K562 (cell line): ENCODE measurements at regions not wholly inside any gene's neighbourhood (a gene's known extent, or its start where the extent isn't known, plus 50 kb on each side); places are given as distances from the start of the nearest gene placed in this dataset.

ENCODE experiments used
- ATAC-seq: fragments of 200-7000 bp; cut with Tn5 transposase; 3 replicates; pipeline ENCODE4 v1.9.1; 2020; ENCODE audit warnings: moderate library complexity
- BruUV-seq: library from RNA; stranded (reverse); fragments of 400-500 nt; replicated peaks from 2 replicates; lab custom pipeline; 2021; lab: Mats Ljungman, UMichigan
- CTCF ChIA-PET: fragments of 300-600 bp; formaldehyde crosslinking; extraction: SDS; loops from one replicate; lab custom pipeline; 2021; ENCODE audit warnings: low intra/inter-chr PET ratio; lab: Yijun Ruan, JAX
- POLR2A ChIA-PET: fragments of 300-600, 350-650 bp; sonication (Branson Sonifier 250); formaldehyde crosslinking; extraction: SDS; loops from one replicate; lab custom pipeline; 2021; ENCODE audit warnings: antibody characterized with exemption, inconsistent platforms; lab: Yijun Ruan, JAX
- DNase-seq, 4 experiments: peaks; one replicate each; pipeline versions ENCODE4 v3.0.0 to v3.0.0-alpha.2; 2011 to 2018; ENCODE audit warnings: low spot score in 3 of 4, mixed read lengths in 3 of 4; ENCODE audit errors: extremely low read depth in 1 of 4
- FAIRE-seq: peaks from 2 replicates; lab custom pipeline; 2011; peaks lifted over from hg19 to GRCh38; lab: Jason Lieb, UNC
- H2AFZ ChIP-seq: 2 replicates; pipeline ENCODE4 v1.6.0; 2011; ENCODE audit warnings: low read depth, low read length, control low read depth, inconsistent platforms
- H3K27ac ChIP-seq: fragments of 200-600 bp; 3 replicates; pipeline ENCODE4 v1.8.0; 2011; ENCODE audit warnings: low read depth, mild to moderate bottlenecking, control low read depth, inconsistent platforms, low read length, moderate library complexity, mixed read lengths; ENCODE audit errors: extremely low read depth
- H3K27me3 ChIP-seq, 2 experiments: fragments of 300-600 bp in 1 of 2; 2 replicates in 1 of 2; 3 replicates in 1 of 2; pipeline versions ENCODE4 v1.6.0 to v1.8.0; 2011; ENCODE audit warnings: inconsistent platforms in 2 of 2, low read length in 2 of 2, mild to moderate bottlenecking in 1 of 2, mixed read lengths in 1 of 2, moderate library complexity in 1 of 2; ENCODE audit not compliant: control insufficient read depth in 2 of 2, insufficient read depth in 2 of 2
- H3K36me3 ChIP-seq: fragments of 300-600 bp; 3 replicates; pipeline ENCODE4 v1.8.0; 2011; ENCODE audit warnings: mild to moderate bottlenecking, low read length, inconsistent platforms; ENCODE audit not compliant: control insufficient read depth, insufficient read depth
- H3K4me1 ChIP-seq, 2 experiments: fragments of 200-600 bp in 1 of 2; replicated peaks in 1 of 2; 2 replicates in 1 of 2; 3 replicates in 1 of 2; pipeline versions ENCODE4 v1.5.1 to v1.8.0; 2011; ENCODE audit warnings: inconsistent platforms in 2 of 2, low read length in 2 of 2, mild to moderate bottlenecking in 1 of 2, mixed read lengths in 1 of 2, moderate library complexity in 1 of 2; ENCODE audit not compliant: control insufficient read depth in 2 of 2, insufficient read depth in 2 of 2
- H3K4me2 ChIP-seq: 2 replicates; pipeline ENCODE4 v1.6.1; 2011; ENCODE audit warnings: low read length, control low read depth, inconsistent platforms, mixed read lengths; ENCODE audit not compliant: insufficient read depth
- H3K4me3 ChIP-seq: fragments of 200-600 bp; sonication (generic), shearing (Covaris generic); 2 replicates; pipeline ENCODE4 v1.5.1; 2016; ENCODE audit warnings: control low read depth, inconsistent platforms
- H3K79me2 ChIP-seq: fragments of 200-600 bp; 3 replicates; pipeline ENCODE4 v1.8.0; 2011; ENCODE audit warnings: low read length, inconsistent platforms; ENCODE audit not compliant: control insufficient read depth, insufficient read depth
- H3K9ac ChIP-seq, 2 experiments: 2 replicates each; pipeline versions ENCODE4 v1.6.0 to v1.6.1; 2011; ENCODE audit warnings: low read depth in 2 of 2, low read length in 2 of 2, control low read depth in 1 of 2, inconsistent platforms in 1 of 2, mild to moderate bottlenecking in 1 of 2, mixed read lengths in 1 of 2; ENCODE audit not compliant: insufficient read depth in 1 of 2
- H3K9me1 ChIP-seq: one replicate; pipeline ENCODE4 v1.6.0; 2011; ENCODE audit warnings: inconsistent platforms, mild to moderate bottlenecking, low read length, moderate library complexity; ENCODE audit not compliant: control insufficient read depth, insufficient read depth
- H3K9me3 ChIP-seq: replicated peaks from 2 replicates; pipeline ENCODE4 v1.5.1; 2011; ENCODE audit warnings: low read depth, low read length, inconsistent platforms; ENCODE audit not compliant: control insufficient read depth, insufficient read depth
- H4K20me1 ChIP-seq: replicated peaks from 2 replicates; pipeline ENCODE4 v1.6.1; 2011; ENCODE audit warnings: low read length, inconsistent platforms, mixed read lengths; ENCODE audit not compliant: control insufficient read depth, insufficient read depth
- CUX1 ChIP-seq: fragments of 200-800 bp; sonication (Bioruptor generic); IDR thresholded peaks from 2 replicates; pipeline ENCODE4 v1.6.1; 2016; ENCODE audit warnings: missing genetic modification characterization, missing compliant biosample characterization
- DLX4 ChIP-seq: fragments of 250-450 bp; sonication (Bioruptor Pico); IDR thresholded peaks from 2 replicates; pipeline ENCODE4 v1.6.1; 2021; ENCODE audit warnings: mild to moderate bottlenecking
- NR0B1 ChIP-seq: fragments of 450-650 bp; IDR thresholded peaks from one replicate; pipeline ENCODE4 v1.6.1; 2018; ENCODE audit warnings: mild to moderate bottlenecking, moderate library complexity; ENCODE audit not compliant: partially characterized antibody
- PURB ChIP-seq: sonication (generic); formaldehyde crosslinking; IDR thresholded peaks from 2 replicates; pipeline ENCODE4 v1.9.0; 2021; ENCODE audit warnings: low read depth, mild to moderate bottlenecking, missing genetic modification reagents
- TAF7 ChIP-seq: fragments of 450-650 bp; IDR thresholded peaks from 2 replicates; pipeline ENCODE4 v1.6.1; 2016; ENCODE audit warnings: missing genetic modification characterization, missing compliant biosample characterization
- ZNF143 ChIP-seq: sonication (generic); formaldehyde crosslinking; IDR thresholded peaks from 2 replicates; pipeline ENCODE4 v1.9.0; 2022; ENCODE audit warnings: mild to moderate bottlenecking, missing genetic modification reagents
- ZNF639 ChIP-seq, 2 experiments: fragments of 200-800 bp in 1 of 2; sonication (Bioruptor generic) in 1 of 2; sonication (generic) in 1 of 2; formaldehyde crosslinking in 1 of 2; IDR thresholded peaks in 1 of 2; conservative IDR thresholded peaks in 1 of 2; 2 replicates each; pipeline versions ENCODE4 v1.5.0 to v1.6.1; 2016 to 2020; ENCODE audit warnings: missing compliant biosample characterization in 1 of 2, missing genetic modification characterization in 1 of 2, missing genetic modification reagents in 1 of 2
- ZNF707 ChIP-seq: fragments of 250-450 bp; sonication (Bioruptor Pico); conservative IDR thresholded peaks from 2 replicates; pipeline ENCODE4 v1.8.0; 2022; ENCODE audit warnings: inconsistent platforms, mild to moderate bottlenecking, moderate library complexity
- ZNF830 ChIP-seq: fragments of 250-450 bp; sonication (Bioruptor Pico); IDR thresholded peaks from 2 replicates; pipeline ENCODE4 v1.5.0; 2021; ENCODE audit warnings: mild to moderate bottlenecking
- WGBS: fragments of 100-300 bp; shearing (Covaris generic); methylation state at CpG from one replicate; pipeline ENCODE4 v1.1.6; 2016; ENCODE audit warnings: low coverage, mixed read lengths; ENCODE audit not compliant: insufficient coverage; ENCODE audit errors: missing lambda C conversion rate; 5-methylcytosine and 5-hydroxymethylcytosine counted together
- in situ Hi-C: fragments of 300-500 bp; cut with MboI; formaldehyde crosslinking; loops from 4 replicates; pipeline ENCODE4 v1.15.0; 2018; ENCODE audit warnings: inconsistent platforms, mixed read lengths
- intact Hi-C: fragments of 100-400 bp; cut with micrococcal nuclease; formaldehyde crosslinking; loops from 2 replicates; pipeline ENCODE4 v1.14.2; 2022

GRCh38 chr17:77087650-77088454 lies 52.9 kb upstream of the SEC14L1 start:
- H3K36me3 ChIP-seq: peaks cover 40% of the 10 kb centered on the region
- intact Hi-C loops: loop anchor here (2.0 to 5.0 kb wide), 5 partner anchors 17 to 159 kb away; partner anchors contain the start of gene SEC14L1
- POLR2A ChIA-PET: interaction anchor here (0.6 to 1.8 kb wide), 24 partner anchors 9 to 944 kb away, joined by 3 to 10 read pairs (median 5); partner anchors contain the start of genes MFSD11 and SRSF2
- H3K79me2 ChIP-seq: peaks cover 41% of the 10 kb centered on the region
- H3K4me1 ChIP-seq: peaks cover 18 to 20% of the 10 kb centered on the region in 2 experiments; a peak in 4 of 5 replicates
- in situ Hi-C loops: loop anchor here (5.0 kb wide), 1 partner anchor 159 kb away; no protein-coding TSS in a partner anchor
- H3K4me2 ChIP-seq: peak overlapping the region; percentile 100
- H2AFZ ChIP-seq: peak overlapping the region; percentile 95
- H3K4me3 ChIP-seq: peak overlapping the region; percentile 83
- WGBS: 48% methylated on average over 16 of the region's 16 CpGs
- FAIRE-seq (peak; percentile 44), DNase-seq (no peak), ATAC-seq (no peak)
- peak overlapping the region; percentile 99 for H3K27ac ChIP-seq
- peak overlapping the region; percentile 97 to 100 for H3K9ac ChIP-seq
- CTCF ChIA-PET: interaction anchor here (0.5 to 4.9 kb wide), 3 partner anchors 126 to 568 kb away, joined by 3 to 43 read pairs (median 3); no protein-coding TSS in a partner anchor
- TSS peak; percentile 78 for BruUV-seq
- H3K27me3 ChIP-seq: no peaks in the 10 kb centered on the region; a peak in 1 of 5 replicates
- no peaks in the 10 kb centered on the region for H3K9me3 ChIP-seq
- no peaks in the 10 kb centered on the region for H4K20me1 ChIP-seq
- H3K9me1 ChIP-seq: no peaks in the 10 kb centered on the region
- TF ChIP-seq DLX4: no peak
- 0 out of 2 replicates have a peak, but pooled peaks have one; percentile 39 for TF ChIP-seq ZNF830 (CRISPR knock-in tag)
- TF ChIP-seq NR0B1: no peak
- TF ChIP-seq ZNF639 (CRISPR knock-in tag; conservative IDR thresholded peaks at IDR 0.05 in 1 of 2, IDR thresholded peaks at IDR 0.05 in 1 of 2): peak in 1 of 2 experiments; percentile 61; a peak in 1 of 4 replicates
- peak; percentile 73; the same call in 1 of the 2 replicates for TF ChIP-seq CUX1 (CRISPR knock-in tag)
- 0 out of 2 replicates have a peak, but pooled peaks have one; percentile 39 for TF ChIP-seq ZNF707
- no peak for TF ChIP-seq PURB (CRISPR knock-in tag)
- peak; percentile 67 for TF ChIP-seq TAF7 (tag)
- no peak for TF ChIP-seq ZNF143 (CRISPR knock-in tag)
